Naive thymus-derived CD4-positive, alpha-beta T cell (primary cell): ENCODE measurements at regions not wholly inside any gene's neighbourhood (a gene's known extent, or its start where the extent isn't known, plus 50 kb on each side); places are given as distances from the start of the nearest gene placed in this dataset.

Experiments used
- ATAC-seq: fragments of 150-1000 bp; cut with Tn5 transposase; 2 replicates; pipeline ENCODE4 v1.10.0; 2021; ENCODE audit warnings: mild to moderate bottlenecking, moderate library complexity
- CTCF ChIA-PET: fragments of 350-600 bp; sonication (Branson Sonifier 250); formaldehyde crosslinking; loops from one replicate; lab custom pipeline; 2021; ENCODE audit warnings: antibody characterized with exemption; lab: Charles Lee
- POLR2A ChIA-PET: fragments of 350-600 bp; sonication (Branson Sonifier 250); formaldehyde crosslinking; loops from one replicate; lab custom pipeline; 2021; ENCODE audit warnings: antibody characterized with exemption, inconsistent platforms; lab: Charles Lee
- DNase-seq, 9 donors: peaks; one replicate each; pipeline versions ENCODE4 v3.0.0 to v3.0.0-alpha.2; 2020 to 2022; ENCODE audit warnings: mixed read lengths in 1 of 9
- H3K27ac ChIP-seq: one replicate; pipeline ENCODE4 v1.7.0; 2013; ENCODE audit warnings: mild to moderate bottlenecking, low read depth, low read length, moderate library complexity
- H3K27me3 ChIP-seq, 2 donors: one replicate each; pipeline ENCODE4 v1.7.0; 2013; ENCODE audit warnings: low read length in 2 of 2, mild to moderate bottlenecking in 2 of 2, moderate library complexity in 2 of 2; ENCODE audit not compliant: control insufficient read depth in 2 of 2, insufficient read depth in 2 of 2
- H3K36me3 ChIP-seq, 3 experiments: 1 replicate in 2 of 3; 2 replicates in 1 of 3; pipeline ENCODE4 v1.7.0; 2013; ENCODE audit warnings: low read length in 3 of 3, mild to moderate bottlenecking in 3 of 3, moderate library complexity in 1 of 3; ENCODE audit not compliant: insufficient read depth in 3 of 3, control insufficient read depth in 2 of 3
- H3K4me1 ChIP-seq, 2 donors: one replicate each; pipeline ENCODE4 v1.7.0; 2013; ENCODE audit warnings: low read length in 2 of 2, mild to moderate bottlenecking in 2 of 2, moderate library complexity in 1 of 2; ENCODE audit not compliant: control insufficient read depth in 2 of 2, insufficient read depth in 2 of 2
- H3K4me3 ChIP-seq: 2 replicates; pipeline ENCODE4 v1.7.0; 2013; ENCODE audit warnings: mild to moderate bottlenecking, low read length
- H3K9me3 ChIP-seq, 3 experiments: 1 replicate in 2 of 3; 2 replicates in 1 of 3; pipeline ENCODE4 v1.7.0; 2013; ENCODE audit warnings: low read length in 3 of 3; ENCODE audit not compliant: control insufficient read depth in 2 of 3
- H3K27ac Mint-ChIP-seq, 9 donors: one replicate each; pipeline ENCODE4 v1.8.0; 2020 to 2022; ENCODE audit warnings: mixed read lengths in 9 of 9, mild to moderate bottlenecking in 8 of 9, moderate library complexity in 5 of 9, inconsistent platforms in 2 of 9
- H3K27me3 Mint-ChIP-seq, 5 donors: one replicate each; pipeline ENCODE4 v1.8.0; 2021 to 2022; ENCODE audit warnings: mixed read lengths in 5 of 5, mild to moderate bottlenecking in 1 of 5
- H3K36me3 Mint-ChIP-seq, 5 donors: one replicate each; pipeline ENCODE4 v1.8.0; 2020 to 2022; ENCODE audit warnings: mixed read lengths in 5 of 5, mild to moderate bottlenecking in 3 of 5, inconsistent platforms in 1 of 5
- H3K4me1 Mint-ChIP-seq, 7 donors: one replicate each; pipeline ENCODE4 v1.8.0; 2020 to 2022; ENCODE audit warnings: mixed read lengths in 7 of 7, mild to moderate bottlenecking in 3 of 7, inconsistent platforms in 1 of 7
- H3K4me3 Mint-ChIP-seq, 10 donors: one replicate each; pipeline ENCODE4 v1.8.0; 2020 to 2022; ENCODE audit warnings: mild to moderate bottlenecking in 10 of 10, mixed read lengths in 10 of 10, moderate library complexity in 6 of 10, inconsistent platforms in 2 of 10
- H3K9me3 Mint-ChIP-seq, 11 donors: one replicate each; pipeline ENCODE4 v1.8.0; 2020 to 2022; ENCODE audit warnings: mixed read lengths in 11 of 11, mild to moderate bottlenecking in 4 of 11, inconsistent platforms in 1 of 11, moderate library complexity in 1 of 11
- intact Hi-C, 2 donors: fragments of 100-400 bp; cut with micrococcal nuclease; formaldehyde crosslinking; loops; one replicate each; pipeline ENCODE4 v1.15.1; 2023

DNA sequence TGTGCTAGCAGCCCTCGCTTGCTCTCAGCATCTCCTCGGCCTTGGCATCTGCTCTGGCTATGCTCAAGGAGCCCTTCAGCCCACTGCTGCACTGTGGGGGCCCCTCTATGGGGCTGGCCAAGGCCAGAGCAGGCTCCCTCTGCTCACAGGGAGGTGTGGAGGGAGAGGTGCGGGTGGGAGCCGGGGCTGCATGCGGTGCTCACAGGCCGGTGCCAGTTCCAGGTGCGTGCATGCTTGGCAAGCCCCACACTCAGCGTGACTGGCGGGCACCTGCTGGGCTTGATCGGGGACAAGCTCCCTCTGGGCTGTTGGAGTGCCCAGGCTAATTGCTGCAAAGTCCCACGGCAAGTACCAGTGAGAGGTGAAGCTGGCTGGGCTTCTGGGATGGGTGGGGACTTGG is 170.5 kb downstream of the TRIM36 start:
- intact Hi-C loops = no loop called here
- H3K36me3 ChIP-seq = no peaks in the 10 kb centered on the region
- CTCF ChIA-PET = no interaction called here

GRCh38 chr5:114989512-114989911 is 180.2 kb downstream of the TRIM36 start:
- ChIA-PET CTCF (no interaction called here), POLR2A (no interaction called here)
- Mint-ChIP-seq H3K4me1 (no peaks in the 10 kb centered on the region), H3K27me3 (peaks cover 0 to 4% (median 0%) of the 10 kb centered on the region in 5 donors), H3K4me3 (no peak overlapping the region), H3K9me3 (peaks cover 0 to 3% (median 0%) of the 10 kb centered on the region in 11 donors), H3K27ac (no peak overlapping the region), H3K36me3 (no peaks in the 10 kb centered on the region)
- no peaks in the 10 kb centered on the region for H3K4me1 ChIP-seq
- no peak overlapping the region for H3K27ac ChIP-seq
- ATAC-seq (no peak), DNase-seq (no peak)
- H3K9me3 ChIP-seq = no peaks in the 10 kb centered on the region
- H3K36me3 ChIP-seq = no peaks in the 10 kb centered on the region
- intact Hi-C loops = no loop called here
- no peaks in the 10 kb centered on the region for H3K27me3 ChIP-seq
- H3K4me3 ChIP-seq = no peak overlapping the region

More for the DNA sequence above, 170.5 kb downstream of the TRIM36 start:
- no peaks in the 10 kb centered on the region for H3K27me3 Mint-ChIP-seq
- H3K9me3 Mint-ChIP-seq = peaks cover 0 to 12% (median 4%) of the 10 kb centered on the region in 11 donors
- Histone ChIP-seq H3K4me3 (no peak overlapping the region), H3K27me3 (no peaks in the 10 kb centered on the region), H3K27ac (no peak overlapping the region), H3K4me1 (no peaks in the 10 kb centered on the region), H3K9me3 (no peaks in the 10 kb centered on the region)
- ATAC-seq (no peak), DNase-seq (no peak)
- H3K27ac Mint-ChIP-seq = no peak overlapping the region
- H3K4me3 Mint-ChIP-seq = no peak overlapping the region
- POLR2A ChIA-PET = no interaction called here
- no peaks in the 10 kb centered on the region for H3K36me3 Mint-ChIP-seq
- H3K4me1 Mint-ChIP-seq = no peaks in the 10 kb centered on the region

DNA sequence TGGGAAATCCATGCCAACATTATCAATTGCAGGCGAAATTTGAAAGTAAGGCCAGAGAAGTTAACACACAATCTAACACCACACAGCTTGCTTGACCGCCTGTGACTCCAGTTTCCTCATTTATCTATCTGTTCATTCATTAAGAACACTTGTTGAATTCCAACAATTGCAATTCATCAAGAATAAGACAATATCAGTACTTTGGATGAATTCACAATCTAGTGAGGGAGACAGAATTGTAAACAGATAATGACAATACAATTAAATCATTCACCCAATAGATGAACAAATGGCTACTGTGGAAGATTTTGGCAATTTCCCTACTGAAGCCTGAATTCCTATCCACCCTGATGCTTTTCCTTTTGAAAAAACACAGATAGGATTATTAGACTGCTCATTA is 181.6 kb downstream of the TRIM36 start:
- ATAC-seq (no peak), DNase-seq (no peak)
- POLR2A ChIA-PET = no interaction called here
- H3K9me3 Mint-ChIP-seq = peaks cover 0 to 3% (median 0%) of the 10 kb centered on the region in 11 donors
- CTCF ChIA-PET = no interaction called here
- no peaks in the 10 kb centered on the region for H3K4me1 Mint-ChIP-seq
- no peak overlapping the region for H3K4me3 ChIP-seq
- intact Hi-C loops = no loop called here
- H3K9me3 ChIP-seq = no peaks in the 10 kb centered on the region
- H3K27ac ChIP-seq = no peak overlapping the region
- no peak overlapping the region for H3K27ac Mint-ChIP-seq
- no peaks in the 10 kb centered on the region for H3K36me3 ChIP-seq
- H3K36me3 Mint-ChIP-seq = no peaks in the 10 kb centered on the region
- H3K4me1 ChIP-seq = no peaks in the 10 kb centered on the region
- peaks cover 0 to 4% (median 0%) of the 10 kb centered on the region in 5 donors for H3K27me3 Mint-ChIP-seq
- H3K4me3 Mint-ChIP-seq = no peak overlapping the region
- no peaks in the 10 kb centered on the region for H3K27me3 ChIP-seq

DNA sequence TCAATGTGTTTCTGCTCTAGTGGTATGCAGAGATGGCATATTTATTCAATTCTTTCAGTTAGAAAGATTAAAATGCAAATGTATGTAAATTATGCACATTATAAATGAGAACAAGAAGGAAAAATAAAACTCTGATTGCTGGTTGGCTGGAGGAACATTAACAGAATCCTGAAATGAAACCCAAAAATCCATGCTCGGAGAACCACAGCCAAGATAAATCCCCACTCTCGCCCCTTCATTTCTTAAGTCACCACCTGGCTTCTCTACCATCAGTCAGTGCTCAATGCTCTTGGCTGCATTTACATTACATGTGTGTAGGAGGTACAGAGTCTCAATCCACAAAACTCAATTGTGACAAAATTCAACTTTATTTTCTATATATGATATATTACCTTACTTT is 184.9 kb downstream of the TRIM36 start:
- Mint-ChIP-seq H3K27ac (no peak overlapping the region), H3K9me3 (peaks cover 0 to 4% (median 0%) of the 10 kb centered on the region in 11 donors), H3K4me3 (no peak overlapping the region), H3K36me3 (no peaks in the 10 kb centered on the region), H3K27me3 (peaks cover 0 to 10% (median 5%) of the 10 kb centered on the region in 5 donors), H3K4me1 (no peaks in the 10 kb centered on the region)
- Histone ChIP-seq H3K9me3 (no peaks in the 10 kb centered on the region), H3K27ac (no peak overlapping the region), H3K4me1 (no peaks in the 10 kb centered on the region), H3K4me3 (no peak overlapping the region), H3K36me3 (no peaks in the 10 kb centered on the region), H3K27me3 (no peaks in the 10 kb centered on the region)
- intact Hi-C loops = no loop called here
- ChIA-PET POLR2A (no interaction called here), CTCF (no interaction called here)
- ATAC-seq (no peak), DNase-seq (no peak)

- no peaks in the 10 kb centered on the region for H3K36me3 Mint-ChIP-seq
- H3K4me1 Mint-ChIP-seq = no peaks in the 10 kb centered on the region
- Histone ChIP-seq H3K27me3 (no peaks in the 10 kb centered on the region), H3K4me3 (no peak overlapping the region), H3K4me1 (no peaks in the 10 kb centered on the region), H3K36me3 (no peaks in the 10 kb centered on the region), H3K27ac (no peak overlapping the region), H3K9me3 (no peaks in the 10 kb centered on the region)
- POLR2A ChIA-PET = no interaction called here
- CTCF ChIA-PET = no interaction called here
- no peak overlapping the region for H3K4me3 Mint-ChIP-seq
- intact Hi-C loops = no loop called here
- no peak overlapping the region for H3K27ac Mint-ChIP-seq
- DNase-seq (no peak), ATAC-seq (no peak)
- H3K27me3 Mint-ChIP-seq = peaks cover 0 to 11% (median 5%) of the 10 kb centered on the region in 5 donors
- H3K9me3 Mint-ChIP-seq = peaks cover 0 to 9% (median 0%) of the 10 kb centered on the region in 11 donors
These were observed 188.6 kb downstream of the TRIM36 start for GRCh38 chr5:114981111-114981510.

DNA sequence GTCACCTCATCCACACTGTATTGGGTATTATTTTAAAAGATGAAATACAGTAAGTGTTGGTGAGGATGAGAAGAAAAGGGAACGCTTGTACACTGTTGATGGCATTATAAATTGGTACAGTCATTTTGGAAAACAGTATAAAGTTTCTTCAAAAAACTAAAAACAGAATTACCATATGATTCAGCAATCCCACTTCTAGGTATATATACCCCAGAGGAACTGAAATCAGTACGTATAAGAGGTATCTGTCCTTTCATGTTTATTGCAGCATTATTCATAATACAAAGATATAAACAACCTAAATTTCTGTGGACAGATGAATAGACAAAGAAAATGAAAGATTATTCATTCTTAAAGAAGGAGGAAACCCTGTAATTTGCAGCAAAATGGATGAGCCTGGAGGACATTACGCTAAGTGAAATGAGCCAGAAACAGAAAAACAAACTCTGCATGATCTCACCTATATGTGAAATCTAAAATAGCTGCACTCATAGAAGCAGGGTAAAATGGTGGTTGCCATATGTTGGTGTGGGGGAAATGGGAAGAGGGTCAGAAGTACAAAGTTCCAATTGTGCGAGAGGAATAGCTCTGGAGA is 191.6 kb downstream of the TRIM36 start:
- Histone ChIP-seq H3K4me3 (no peak overlapping the region), H3K36me3 (no peaks in the 10 kb centered on the region), H3K4me1 (no peaks in the 10 kb centered on the region), H3K27me3 (no peaks in the 10 kb centered on the region), H3K27ac (no peak overlapping the region), H3K9me3 (no peaks in the 10 kb centered on the region)
- intact Hi-C loops = no loop called here
- Mint-ChIP-seq H3K36me3 (no peaks in the 10 kb centered on the region), H3K9me3 (peaks cover 0 to 9% (median 0%) of the 10 kb centered on the region in 11 donors), H3K27ac (no peak overlapping the region), H3K27me3 (peaks cover 0 to 11% (median 5%) of the 10 kb centered on the region in 5 donors), H3K4me3 (no peak overlapping the region), H3K4me1 (no peaks in the 10 kb centered on the region)
- ChIA-PET CTCF (no interaction called here), POLR2A (no interaction called here)
- DNase-seq = no peak
- ATAC-seq = no peak

DNA sequence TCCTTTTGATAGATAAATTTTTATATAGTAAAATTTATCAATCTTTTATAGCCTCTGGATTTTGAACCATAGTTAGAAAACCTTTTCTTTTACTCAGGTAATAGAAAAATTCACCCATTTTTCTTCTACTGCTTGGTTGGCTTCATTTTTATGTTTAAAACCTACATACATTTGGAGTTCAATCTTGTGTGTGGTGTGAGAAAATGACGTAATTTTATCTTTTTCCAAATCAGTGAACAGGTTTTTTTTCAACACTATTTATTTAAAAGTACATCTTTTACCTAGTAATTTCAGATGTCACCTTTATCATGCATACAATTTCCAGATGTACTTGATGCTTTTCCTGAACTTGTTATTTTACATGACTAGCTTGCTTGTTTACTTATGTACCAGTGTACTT is 200.2 kb downstream of the TRIM36 start:
- H3K27me3 ChIP-seq = no peaks in the 10 kb centered on the region
- Mint-ChIP-seq H3K27ac (no peak overlapping the region), H3K4me3 (no peak overlapping the region), H3K4me1 (no peaks in the 10 kb centered on the region), H3K9me3 (peaks cover 0 to 23% (median 7%) of the 10 kb centered on the region in 11 donors), H3K27me3 (peaks cover 0 to 8% (median 0%) of the 10 kb centered on the region in 5 donors), H3K36me3 (no peaks in the 10 kb centered on the region)
- ChIA-PET POLR2A (no interaction called here), CTCF (no interaction called here)
- H3K4me1 ChIP-seq = no peaks in the 10 kb centered on the region
- no peak overlapping the region for H3K4me3 ChIP-seq
- no peak overlapping the region for H3K27ac ChIP-seq
- intact Hi-C loops = no loop called here
- H3K36me3 ChIP-seq = no peaks in the 10 kb centered on the region
- ATAC-seq = no peak
- no peaks in the 10 kb centered on the region for H3K9me3 ChIP-seq
- no peak for DNase-seq
